Hepatic stellate cell (primary cell): ENCODE measurements at regions not wholly inside any gene's neighbourhood (a gene's known extent, or its start where the extent isn't known, plus 50 kb on each side); places are given as distances from the start of the nearest gene placed in this dataset.
"Not testable (repeated sequence)": the region's sequence is repeated elsewhere in the genome, so short reads cannot be mapped to it uniquely, and the experiment has no call there.

Source experiments
- DNase-seq: peaks from one replicate; pipeline ENCODE4 v3.0.0; 2011; ENCODE audit warnings: low spot score

- DNase-seq = no peak
These were observed 51.3 kb upstream of the EGFL6 start for GRCh38 chrX:13518126-13518525.

DNA sequence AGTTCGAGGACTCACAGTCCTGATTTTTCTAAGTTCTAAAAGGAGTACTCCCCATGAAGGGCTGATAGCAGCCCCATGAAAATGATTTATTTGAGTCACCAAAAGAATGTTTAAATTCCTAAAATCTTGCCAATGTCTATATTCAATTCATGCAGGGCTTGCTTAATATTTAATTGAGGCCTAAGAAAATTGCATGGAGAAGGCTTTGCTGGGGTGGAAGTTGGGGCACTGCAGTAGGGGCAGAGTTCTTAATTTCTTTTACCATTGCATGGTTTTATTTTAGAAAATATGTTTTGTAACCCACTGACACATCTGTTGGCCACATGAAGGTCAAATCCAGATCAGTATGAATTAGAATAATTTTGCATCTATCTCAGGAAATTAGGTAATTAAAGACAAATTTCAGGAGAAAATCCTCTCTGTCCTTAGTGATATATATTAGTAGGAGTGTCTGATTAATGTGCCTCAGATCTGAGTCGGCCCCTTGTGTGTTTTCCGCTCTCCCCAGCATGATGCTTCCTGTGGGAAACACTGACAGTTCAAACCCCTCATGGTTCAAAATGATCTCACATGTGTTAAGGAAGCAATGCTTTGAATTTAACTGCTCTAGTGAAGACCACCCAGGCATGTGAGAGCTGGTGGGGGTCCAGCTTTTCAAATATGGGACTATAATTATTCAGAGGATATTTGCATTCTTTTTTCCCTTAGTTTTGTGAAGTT lies 54.0 kb upstream of the EGFL6 start:
- DNase-seq = no peak

DNA sequence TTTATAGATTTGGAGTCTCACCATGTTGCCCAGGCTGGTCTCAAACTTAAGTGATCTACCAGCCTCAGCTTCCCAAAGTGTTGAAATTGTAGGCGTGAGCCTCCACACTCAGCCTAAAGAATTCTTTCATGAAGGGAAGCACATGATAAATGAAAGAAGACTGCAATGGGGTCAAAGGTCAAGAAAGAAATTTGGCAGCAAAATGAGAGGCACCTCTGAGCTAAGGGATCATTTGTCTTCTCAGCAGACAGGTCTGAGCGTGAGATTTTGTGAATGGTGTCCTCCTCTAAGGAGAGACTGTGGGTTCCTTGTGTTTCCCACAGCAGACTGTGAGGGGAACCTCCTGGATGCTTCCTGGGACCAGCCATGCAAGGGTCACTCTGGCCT lies 57.5 kb upstream of the EGFL6 start:
- no peak for DNase-seq

- no peak for DNase-seq
These were observed 58.0 kb upstream of the EGFL6 start for GRCh38 chrX:13511241-13511943.

DNA sequence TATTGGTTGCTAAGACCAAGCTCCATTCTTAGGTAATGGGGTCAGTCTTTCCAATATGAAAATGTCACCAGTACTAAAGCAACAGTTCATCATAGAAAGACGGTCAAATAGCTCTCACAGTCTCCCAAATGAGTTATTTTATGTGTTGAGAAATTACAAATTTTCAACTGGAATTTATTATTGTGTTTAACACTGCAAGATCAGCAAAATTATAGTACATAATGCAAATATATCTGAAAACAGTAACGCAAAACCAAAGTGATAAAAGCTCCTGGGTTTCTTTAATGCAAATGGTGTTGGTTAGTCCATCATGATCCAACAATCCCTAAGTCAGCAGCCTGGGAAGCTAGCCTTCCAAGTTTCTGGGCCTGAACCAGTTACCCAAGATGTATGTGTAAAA lies 61.5 kb upstream of the EGFL6 start:
- no peak for DNase-seq

GRCh38 chrX:13506574-13506973 lies 62.8 kb upstream of the EGFL6 start:
- peak; percentile 32 for DNase-seq

- no peak for DNase-seq
These were observed 66.8 kb upstream of the EGFL6 start for GRCh38 chrX:13502590-13502989.

DNA sequence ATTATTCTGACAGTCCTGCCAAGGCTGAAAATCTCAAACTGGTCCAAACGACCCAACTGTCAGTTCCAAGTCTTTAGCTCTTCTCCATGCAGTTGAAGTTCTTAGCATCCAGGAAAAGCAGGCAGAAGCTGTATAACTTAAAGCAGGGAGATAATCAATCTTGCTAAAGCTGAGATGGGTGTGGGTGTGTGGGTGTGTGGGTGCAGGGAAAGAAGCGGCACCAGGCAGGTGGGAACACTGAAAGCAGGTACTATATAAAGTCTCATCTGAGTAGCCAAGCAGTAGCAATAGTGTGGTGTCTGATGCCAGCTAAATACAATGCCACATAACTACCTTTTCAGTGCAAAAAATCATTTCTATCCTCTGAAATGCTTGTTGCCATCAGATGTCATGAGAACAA lies 69.7 kb upstream of the EGFL6 start:
- DNase-seq = no peak

DNA sequence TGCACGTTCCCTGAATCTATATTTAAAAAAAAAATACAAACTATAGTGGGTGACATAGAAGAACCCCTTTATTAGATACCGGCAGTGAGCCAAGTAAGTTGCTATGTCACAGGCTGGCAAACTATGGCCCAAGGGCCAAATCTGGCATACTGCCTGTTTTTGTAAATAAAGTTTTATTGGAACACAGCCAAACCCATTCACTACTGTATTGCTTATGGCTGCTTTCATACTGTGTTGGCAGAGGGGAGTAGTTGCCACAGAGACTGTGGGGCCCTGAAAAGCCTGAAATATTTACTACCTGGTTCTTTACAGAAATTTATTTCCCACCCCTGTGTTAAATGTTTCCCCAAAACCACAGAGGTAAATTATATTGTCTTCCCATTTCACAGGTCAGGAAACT lies 71.2 kb upstream of the EGFL6 start:
- DNase-seq = no peak

DNA sequence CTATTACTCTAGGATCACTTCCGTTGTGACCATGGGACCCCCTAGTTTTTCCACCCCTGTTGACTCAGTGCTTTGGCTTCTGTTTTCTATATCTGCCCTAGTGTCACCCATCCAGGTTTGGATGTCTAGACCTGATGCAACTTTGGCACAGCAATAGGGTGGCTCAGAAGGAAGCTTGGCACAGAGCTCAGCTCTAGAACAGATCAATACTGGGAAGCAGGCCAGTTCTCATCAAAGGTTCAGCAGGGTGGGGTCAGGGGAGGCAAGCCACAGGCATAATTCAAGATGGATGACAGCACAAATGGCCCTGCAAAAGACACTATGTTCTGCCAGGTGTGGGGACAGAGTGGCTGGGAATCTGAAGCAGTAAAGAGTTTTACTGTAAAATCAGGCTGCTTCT lies 74.2 kb upstream of the EGFL6 start:
- DNase-seq = no peak

DNA sequence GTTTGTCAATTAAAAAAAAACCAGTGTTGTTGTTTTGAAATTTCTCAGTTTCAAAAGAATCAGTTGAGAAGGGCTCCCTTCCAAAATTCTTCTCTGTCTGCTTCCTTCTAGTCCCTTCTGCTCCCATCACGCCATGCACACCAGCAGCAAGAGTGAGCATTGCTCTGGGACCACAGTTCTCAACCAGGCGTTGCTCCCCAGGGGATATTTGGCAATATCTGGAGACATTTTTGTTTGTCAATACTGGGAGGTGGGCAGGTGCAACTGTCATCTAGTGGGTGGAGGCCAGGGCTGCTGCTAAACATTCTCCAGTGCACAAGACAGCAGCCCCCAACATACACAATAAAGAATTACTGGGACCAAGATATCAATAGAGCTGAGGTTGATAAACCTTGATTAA lies 74.8 kb upstream of the EGFL6 start:
- DNase-seq = no peak

DNA sequence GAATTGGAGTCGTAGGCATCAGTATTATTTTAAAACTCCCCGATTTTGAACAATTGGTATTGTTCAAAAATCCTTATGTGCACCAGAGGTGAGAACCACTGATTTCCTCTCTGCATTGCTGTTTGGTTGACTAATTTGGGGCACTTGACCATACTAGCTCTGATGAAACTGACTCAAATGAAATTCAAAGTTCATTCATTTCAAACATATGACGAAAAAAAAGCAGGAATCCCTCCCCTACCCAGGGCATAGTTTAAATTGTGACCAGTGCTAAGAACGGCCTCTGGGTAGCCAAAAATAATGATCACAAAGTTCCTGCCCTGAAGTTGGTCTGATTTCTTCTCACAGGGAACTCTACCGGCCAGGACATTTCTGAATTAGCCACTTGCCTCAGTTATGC lies 75.7 kb upstream of the EGFL6 start:
- DNase-seq = no peak

DNA sequence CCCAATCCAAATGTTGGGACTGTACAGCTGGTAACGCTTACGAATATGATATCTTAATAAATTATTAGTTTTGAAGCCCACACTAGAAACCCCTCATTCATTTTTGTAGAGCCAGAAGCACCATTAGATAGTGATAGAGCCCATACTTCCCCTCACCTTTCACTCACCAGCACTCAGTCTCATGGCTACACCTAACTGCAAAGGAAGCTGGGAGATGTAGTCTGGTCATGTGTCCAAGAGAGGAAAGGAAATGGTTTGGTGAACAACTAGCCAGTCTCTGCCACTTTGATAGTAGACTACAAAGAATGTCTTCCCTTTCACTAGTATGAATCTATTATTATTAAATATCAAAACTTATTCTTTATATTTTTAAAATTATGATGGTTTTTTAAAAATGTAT lies 77.1 kb upstream of the EGFL6 start:
- DNase-seq = no peak

GRCh38 chrX:13491061-13491460 lies 78.3 kb upstream of the EGFL6 start:
- DNase-seq = no peak

GRCh38 chrX:13489454-13489853 lies 79.9 kb upstream of the EGFL6 start:
- no peak for DNase-seq

GRCh38 chrX:13487731-13488505 lies 81.5 kb upstream of the EGFL6 start:
- peak; percentile 67 for DNase-seq

- DNase-seq = no peak
These were observed 84.2 kb upstream of the EGFL6 start for GRCh38 chrX:13485167-13485566.

GRCh38 chrX:13483773-13484172 lies 85.6 kb upstream of the EGFL6 start:
- DNase-seq = no peak

DNA sequence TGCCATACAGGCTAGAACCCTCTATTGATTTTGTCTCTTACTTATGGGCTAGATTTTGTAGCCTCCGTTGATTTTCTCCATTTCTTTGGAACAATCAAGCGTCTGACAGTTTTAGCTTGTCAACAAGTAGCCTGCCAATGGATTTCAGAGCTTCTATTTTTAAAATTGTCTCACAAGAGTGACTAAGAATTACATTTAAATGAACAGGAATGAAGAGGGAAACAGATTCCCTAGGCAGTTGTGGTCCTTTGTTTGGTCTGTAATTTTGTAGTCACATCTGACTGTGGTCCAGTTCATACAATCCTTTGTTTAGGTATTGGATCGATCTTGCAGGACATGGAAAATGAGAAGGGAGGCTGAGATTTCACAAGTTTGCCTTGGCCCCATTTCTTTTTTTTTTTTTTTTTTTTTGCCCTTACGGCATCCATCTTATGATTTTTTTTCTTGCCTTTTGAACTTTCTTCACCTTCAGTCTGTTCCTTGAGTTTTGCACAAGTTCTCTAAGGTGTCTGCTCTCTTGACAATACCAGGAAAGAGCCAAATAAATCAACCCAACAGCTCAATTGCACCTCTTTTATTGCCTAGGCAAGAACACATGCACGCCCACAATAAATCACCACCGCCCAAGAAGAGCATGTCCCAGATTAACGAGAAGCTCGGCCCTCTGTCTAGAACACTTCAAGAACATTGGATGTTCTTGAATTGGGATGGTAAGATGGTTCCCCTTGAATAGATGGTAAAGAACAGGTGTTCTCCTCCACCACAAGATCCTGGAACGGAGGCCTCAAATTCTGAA lies 86.5 kb upstream of the EGFL6 start:
- DNase-seq = no peak

GRCh38 chrX:13480780-13481179 lies 88.6 kb upstream of the EGFL6 start:
- not testable (repeated sequence) for DNase-seq

- no peak for DNase-seq
These were observed 90.0 kb upstream of the EGFL6 start for GRCh38 chrX:13479452-13479813.

DNA sequence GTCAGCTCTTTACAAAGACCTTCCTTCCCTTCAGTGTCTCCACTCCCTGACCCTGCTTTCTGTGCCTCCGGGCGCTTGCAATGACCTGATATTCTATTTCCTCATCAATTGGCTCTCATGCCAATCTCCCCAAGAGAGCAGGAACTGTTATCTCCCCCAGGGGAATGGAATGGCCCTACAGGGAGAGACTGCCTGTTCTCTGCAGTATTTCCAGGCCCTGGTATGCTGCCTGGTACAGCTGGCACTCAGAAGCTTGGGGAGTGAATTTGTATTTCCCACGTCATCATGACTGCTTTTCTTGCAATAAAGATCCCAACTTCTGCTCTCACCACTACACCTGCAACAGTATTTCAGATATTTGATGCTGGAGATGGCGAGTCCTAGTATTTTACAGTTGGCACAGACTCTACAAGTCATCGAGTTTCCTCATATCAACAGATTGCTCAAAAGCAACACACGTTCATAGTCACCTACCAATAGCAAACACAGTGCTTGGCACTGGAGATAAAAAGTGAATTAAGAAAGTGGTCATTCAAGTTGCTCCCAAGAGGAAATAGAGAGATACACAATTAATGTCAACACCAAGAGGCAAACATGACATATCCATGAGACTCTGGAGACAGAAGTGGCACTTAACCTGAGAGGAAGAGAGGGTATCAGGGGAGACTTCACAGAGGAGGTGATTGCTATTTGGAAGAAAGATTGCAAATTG lies 90.5 kb upstream of the EGFL6 start:
- no peak for DNase-seq
